HL-60 (cell line): ENCODE measurements at regions not wholly inside any gene's neighbourhood (a gene's known extent, or its start where the extent isn't known, plus 50 kb on each side); places are given as distances from the start of the nearest gene placed in this dataset.

Experiments
- DNase-seq, 2 experiments: peaks; one replicate each; pipeline ENCODE4 v3.0.0-alpha.2; 2010 to 2020; ENCODE audit warnings: low read depth in 1 of 2, low spot score in 1 of 2
- H3K27ac ChIP-seq: fragments of 250-450 bp; sonication (Bioruptor Pico); replicated peaks from 2 replicates; pipeline ENCODE4 v1.5.1; 2020; ENCODE audit warnings: mild to moderate bottlenecking, moderate library complexity
- H3K27me3 ChIP-seq: fragments of 250-450 bp; sonication (Bioruptor Pico); 2 replicates; pipeline ENCODE4 v1.5.1; 2021; ENCODE audit warnings: mild to moderate bottlenecking, moderate library complexity; ENCODE audit not compliant: insufficient read depth, poor library complexity, severe bottlenecking
- H3K4me3 ChIP-seq: replicated peaks from 2 replicates; pipeline ENCODE4 v1.5.1; 2011; ENCODE audit warnings: mild to moderate bottlenecking, control low read depth, low read length; ENCODE audit not compliant: insufficient read depth
- CTCF ChIP-seq: IDR thresholded peaks from one replicate; pipeline ENCODE4 v1.5.1; 2011; ENCODE audit warnings: low read length, control low read depth, inconsistent platforms; ENCODE audit not compliant: insufficient read depth
- GABPA ChIP-seq: IDR thresholded peaks from 2 replicates; pipeline ENCODE4 v1.6.1; 2012; ENCODE audit warnings: low read depth
- POLR2AphosphoS5 ChIP-seq: IDR thresholded peaks from 2 replicates; pipeline ENCODE4 v1.6.1; 2012; ENCODE audit warnings: low read depth
- REST ChIP-seq: IDR thresholded peaks from 2 replicates; pipeline ENCODE4 v1.6.1; 2012; ENCODE audit warnings: low read depth; ENCODE audit not compliant: insufficient replicate concordance
- SPI1 ChIP-seq: IDR thresholded peaks from 2 replicates; pipeline ENCODE4 v1.6.1; 2012; ENCODE audit warnings: low read depth, mild to moderate bottlenecking, borderline replicate concordance

- Histone ChIP-seq H3K4me3 (no peak overlapping the region), H3K27ac (no peak overlapping the region), H3K27me3 (no peaks in the 10 kb centered on the region)
- no peak for DNase-seq
- TF ChIP-seq CTCF (no peak), GABPA (no peak), REST (no peak), SPI1 (no peak), POLR2AphosphoS5 (no peak)
Measured at GRCh38 chr9:108652851-108653250, 202.9 kb downstream of the ACTL7B start.

- Histone ChIP-seq H3K27me3 (no peaks in the 10 kb centered on the region), H3K4me3 (no peak overlapping the region), H3K27ac (no peak overlapping the region)
- no peak for TF ChIP-seq GABPA
- no peak for TF ChIP-seq CTCF
- no peak for TF ChIP-seq REST
- TF ChIP-seq SPI1, result no peak
- no peak for TF ChIP-seq POLR2AphosphoS5
- no peak for DNase-seq
Measured at GRCh38 chr9:108650826-108651225, 205.0 kb downstream of the ACTL7B start.

- Histone ChIP-seq H3K27me3 (no peaks in the 10 kb centered on the region), H3K27ac (peak overlapping the region; percentile 78), H3K4me3 (no peak overlapping the region)
- TF ChIP-seq CTCF, result no peak
- TF ChIP-seq SPI1, result peak; percentile 25; the same call in 1 of the 2 replicates
- no peak for TF ChIP-seq GABPA
- TF ChIP-seq POLR2AphosphoS5, result peak; percentile 76
- no peak for TF ChIP-seq REST
- peak; percentile 71 to 86 for DNase-seq
Measured at GRCh38 chr9:108645520-108645919, 210.3 kb downstream of the ACTL7B start.
